GM12875 (cell line): ENCODE measurements at regions not wholly inside any gene's neighbourhood (a gene's known extent, or its start where the extent isn't known, plus 50 kb on each side); places are given as distances from the start of the nearest gene placed in this dataset.

Experiments
- H3K4me3 ChIP-seq: one replicate; pipeline ENCODE4 v1.5.1; 2011; ENCODE audit warnings: low read depth, low read length, control low read depth
- TF ChIP-seq, protein P1 (sequence below): IDR thresholded peaks from 2 replicates; pipeline ENCODE4 v1.5.1; 2011; ENCODE audit warnings: low read depth, mild to moderate bottlenecking, control low read depth, inconsistent platforms, low read length, moderate library complexity, borderline replicate concordance; ENCODE audit not compliant: insufficient read depth

DNA sequence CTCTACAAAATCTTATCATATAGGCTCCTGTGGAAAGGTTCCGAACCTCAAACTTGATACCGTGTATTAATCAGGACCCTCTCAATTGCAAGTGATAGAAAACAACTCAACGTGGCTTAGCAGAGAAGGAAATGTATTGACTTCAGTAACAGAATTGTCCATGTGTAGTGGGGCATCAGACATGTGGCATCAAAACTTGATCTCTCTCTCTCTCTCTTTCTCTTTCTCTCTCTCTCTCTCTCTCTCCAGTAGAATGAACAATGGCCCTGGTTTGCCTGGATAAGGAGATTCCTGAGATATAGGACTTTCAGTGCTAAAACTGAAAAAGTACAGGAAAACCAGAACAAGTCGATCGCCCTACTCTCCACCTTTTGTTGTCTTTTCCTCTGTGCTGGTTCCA is 168.2 kb downstream of the DRD1 start:
- TF ChIP-seq, protein P1, sequence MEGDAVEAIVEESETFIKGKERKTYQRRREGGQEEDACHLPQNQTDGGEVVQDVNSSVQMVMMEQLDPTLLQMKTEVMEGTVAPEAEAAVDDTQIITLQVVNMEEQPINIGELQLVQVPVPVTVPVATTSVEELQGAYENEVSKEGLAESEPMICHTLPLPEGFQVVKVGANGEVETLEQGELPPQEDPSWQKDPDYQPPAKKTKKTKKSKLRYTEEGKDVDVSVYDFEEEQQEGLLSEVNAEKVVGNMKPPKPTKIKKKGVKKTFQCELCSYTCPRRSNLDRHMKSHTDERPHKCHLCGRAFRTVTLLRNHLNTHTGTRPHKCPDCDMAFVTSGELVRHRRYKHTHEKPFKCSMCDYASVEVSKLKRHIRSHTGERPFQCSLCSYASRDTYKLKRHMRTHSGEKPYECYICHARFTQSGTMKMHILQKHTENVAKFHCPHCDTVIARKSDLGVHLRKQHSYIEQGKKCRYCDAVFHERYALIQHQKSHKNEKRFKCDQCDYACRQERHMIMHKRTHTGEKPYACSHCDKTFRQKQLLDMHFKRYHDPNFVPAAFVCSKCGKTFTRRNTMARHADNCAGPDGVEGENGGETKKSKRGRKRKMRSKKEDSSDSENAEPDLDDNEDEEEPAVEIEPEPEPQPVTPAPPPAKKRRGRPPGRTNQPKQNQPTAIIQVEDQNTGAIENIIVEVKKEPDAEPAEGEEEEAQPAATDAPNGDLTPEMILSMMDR: no peak
- no peak overlapping the region for H3K4me3 ChIP-seq

DNA sequence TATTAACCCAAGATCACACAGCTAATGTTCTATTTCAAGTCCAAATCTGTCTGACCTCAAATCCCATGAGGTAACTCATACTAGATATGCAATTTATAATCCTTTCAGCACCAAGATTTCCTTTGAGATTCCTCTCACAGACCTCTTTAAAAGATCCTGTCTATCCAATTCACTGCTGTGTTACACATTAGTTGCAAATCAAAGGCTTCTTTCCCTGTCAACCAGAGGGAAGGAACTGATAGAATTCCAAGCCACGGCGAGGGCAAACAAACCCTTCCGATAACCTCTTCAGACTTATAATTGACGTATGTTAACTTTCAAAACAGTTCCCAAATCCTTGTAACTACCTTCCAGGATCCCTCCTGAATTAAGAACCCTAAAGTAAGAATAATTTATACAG is 168.9 kb downstream of the DRD1 start:
- no peak overlapping the region for H3K4me3 ChIP-seq
- TF ChIP-seq, protein P1: no peak

DNA sequence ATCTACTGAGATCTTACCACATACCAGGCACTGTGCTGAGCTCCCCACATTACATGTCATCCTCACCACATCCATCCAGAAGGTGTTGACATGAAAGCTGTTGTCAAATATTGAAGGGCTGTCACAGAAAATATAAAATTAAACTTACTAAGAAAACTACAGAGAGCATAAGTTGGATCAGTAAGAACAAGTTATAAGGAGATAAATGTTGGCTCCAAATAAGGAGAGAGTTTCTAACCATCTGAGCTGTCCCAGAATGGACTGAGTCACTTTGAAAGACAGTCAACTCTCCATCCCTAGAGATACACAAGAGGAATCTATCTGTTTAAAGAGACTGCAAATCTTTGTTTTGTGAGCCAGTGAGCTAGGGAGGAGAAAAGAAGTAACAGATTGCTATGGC is 169.8 kb downstream of the DRD1 start:
- TF ChIP-seq, protein P1: no peak
- H3K4me3 ChIP-seq: no peak overlapping the region

DNA sequence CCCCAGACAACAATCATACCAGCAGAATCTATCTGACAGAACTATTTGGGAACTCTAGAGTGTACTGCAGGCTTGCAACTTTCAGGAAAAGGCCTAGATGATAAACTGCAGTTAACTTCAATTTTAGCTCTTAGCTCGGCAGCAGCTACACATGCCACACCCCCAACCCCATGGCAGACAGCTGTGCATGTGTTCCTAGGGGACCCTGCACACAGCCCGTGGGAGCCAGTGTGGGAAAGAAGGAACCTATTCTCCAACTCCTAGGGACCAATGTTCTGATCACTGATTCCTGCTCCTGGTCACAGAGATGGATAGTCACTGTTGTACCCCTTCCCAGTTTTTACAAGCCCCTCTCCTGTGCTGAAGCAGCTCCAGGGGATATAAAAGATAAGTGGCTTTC is 179.6 kb downstream of the DRD1 start:
- no peak overlapping the region for H3K4me3 ChIP-seq
- TF ChIP-seq, protein P1: no peak

DNA sequence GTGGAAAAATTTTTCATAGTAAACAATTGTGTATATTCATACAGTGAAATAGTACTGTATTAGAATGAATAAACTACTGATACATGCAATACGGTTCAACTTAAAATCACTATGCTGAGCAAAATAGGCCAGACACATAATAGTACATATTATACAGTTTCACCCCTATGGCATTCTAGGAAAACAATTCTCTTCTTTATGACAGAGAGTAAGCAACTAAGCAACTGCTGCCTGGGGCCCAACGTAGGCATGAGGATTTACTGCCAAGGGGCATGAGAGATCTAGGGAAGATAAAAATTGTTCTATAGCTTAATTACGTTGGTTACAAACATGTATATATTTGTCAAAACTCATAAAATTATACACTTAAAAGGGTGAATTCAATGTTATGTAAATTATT is 180.2 kb downstream of the DRD1 start:
- H3K4me3 ChIP-seq: no peak overlapping the region
- TF ChIP-seq, protein P1: no peak

DNA sequence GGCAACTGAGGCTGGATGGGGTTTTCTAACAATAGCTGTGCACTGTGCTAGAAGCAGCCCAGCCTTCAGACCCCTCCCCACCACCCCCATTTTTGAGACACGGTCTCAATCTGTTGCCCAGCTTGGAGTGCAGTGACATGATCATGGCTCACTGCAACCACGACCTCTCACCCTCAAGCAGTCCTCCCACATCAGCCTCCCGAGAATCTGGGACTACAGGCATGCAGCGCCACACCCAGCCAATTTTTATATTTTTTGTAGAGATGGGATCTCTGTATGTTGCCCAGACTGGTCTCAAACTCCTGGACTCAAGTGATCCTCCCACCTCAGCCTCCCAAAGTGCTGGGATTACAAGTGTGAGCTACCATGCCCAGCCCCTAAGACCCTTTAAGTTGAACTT is 182.5 kb downstream of the DRD1 start:
- H3K4me3 ChIP-seq: no peak overlapping the region
- TF ChIP-seq, protein P1: no peak

DNA sequence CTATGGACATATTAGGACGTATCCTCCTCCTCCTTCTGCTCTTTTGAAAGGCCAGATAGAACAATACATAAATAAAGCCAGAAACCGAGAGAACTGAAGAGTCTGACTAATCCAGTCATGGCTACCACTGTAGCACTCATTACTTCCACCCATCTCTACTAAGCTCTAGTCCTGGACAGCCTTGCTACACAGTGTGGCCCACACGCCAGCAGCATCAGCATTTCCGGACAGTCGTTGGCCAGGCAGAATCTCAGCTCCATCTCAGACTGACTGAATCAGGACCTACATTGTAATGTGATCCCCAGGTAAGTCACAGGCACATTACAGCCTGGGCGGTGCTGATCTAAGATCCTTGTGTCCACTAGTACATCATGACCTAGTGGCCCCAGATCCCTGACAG is 182.9 kb downstream of the DRD1 start:
- H3K4me3 ChIP-seq: no peak overlapping the region
- TF ChIP-seq, protein P1: no peak
